ENCODE measurements at regions not wholly inside any gene's neighbourhood (a gene's known extent, or its start where the extent isn't known, plus 50 kb on each side); places are given as distances from the start of the nearest gene placed in this dataset.

GRCh38 chr2:122805346-122805745 lies 1049.9 kb downstream of the TSN start:
- TF ChIP-seq CTCF (tag by site-specific recombination; IDR thresholded peaks at IDR 0.05) (no peak), ZNF473 (tag by site-specific recombination; IDR thresholded peaks at IDR 0.05) (no peak)
